ENCODE measurements at regions not wholly inside any gene's neighbourhood (a gene's known extent, or its start where the extent isn't known, plus 50 kb on each side); places are given as distances from the start of the nearest gene placed in this dataset.

DNA sequence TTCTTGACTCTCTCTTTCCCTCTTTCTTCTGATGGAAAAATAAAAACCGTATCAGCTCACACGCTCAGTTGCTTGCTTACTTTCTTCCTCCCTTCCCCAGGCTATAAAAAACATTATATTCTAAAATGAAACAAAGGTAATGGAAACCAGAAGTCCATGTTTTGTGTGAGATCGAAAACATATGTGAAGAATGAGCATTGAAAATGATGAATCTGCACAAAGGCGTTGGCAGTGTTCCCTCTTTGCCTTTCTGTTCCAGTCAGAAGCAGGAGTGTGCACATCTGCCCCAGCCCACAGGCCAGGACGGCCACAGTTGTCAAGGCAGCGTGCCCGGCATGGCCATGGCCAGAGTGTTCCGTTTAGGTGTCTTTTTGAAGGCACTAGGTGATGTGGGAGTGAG lies 185.3 kb upstream of the USP24 start:
- no peak overlapping the region for H3K4me3 ChIP-seq (ENCODE audit: low read length, poor library complexity, severe bottlenecking)
- no peak for TF ChIP-seq EZH2phosphoT487 (IDR thresholded peaks at IDR 0.05; ENCODE audit: borderline replicate concordance)
- TF ChIP-seq, protein P1, sequence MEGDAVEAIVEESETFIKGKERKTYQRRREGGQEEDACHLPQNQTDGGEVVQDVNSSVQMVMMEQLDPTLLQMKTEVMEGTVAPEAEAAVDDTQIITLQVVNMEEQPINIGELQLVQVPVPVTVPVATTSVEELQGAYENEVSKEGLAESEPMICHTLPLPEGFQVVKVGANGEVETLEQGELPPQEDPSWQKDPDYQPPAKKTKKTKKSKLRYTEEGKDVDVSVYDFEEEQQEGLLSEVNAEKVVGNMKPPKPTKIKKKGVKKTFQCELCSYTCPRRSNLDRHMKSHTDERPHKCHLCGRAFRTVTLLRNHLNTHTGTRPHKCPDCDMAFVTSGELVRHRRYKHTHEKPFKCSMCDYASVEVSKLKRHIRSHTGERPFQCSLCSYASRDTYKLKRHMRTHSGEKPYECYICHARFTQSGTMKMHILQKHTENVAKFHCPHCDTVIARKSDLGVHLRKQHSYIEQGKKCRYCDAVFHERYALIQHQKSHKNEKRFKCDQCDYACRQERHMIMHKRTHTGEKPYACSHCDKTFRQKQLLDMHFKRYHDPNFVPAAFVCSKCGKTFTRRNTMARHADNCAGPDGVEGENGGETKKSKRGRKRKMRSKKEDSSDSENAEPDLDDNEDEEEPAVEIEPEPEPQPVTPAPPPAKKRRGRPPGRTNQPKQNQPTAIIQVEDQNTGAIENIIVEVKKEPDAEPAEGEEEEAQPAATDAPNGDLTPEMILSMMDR (conservative IDR thresholded peaks at IDR 0.05; ENCODE audit: low read length): no peak
- no peaks in the 10 kb centered on the region for H3K9me3 ChIP-seq (ENCODE audit: insufficient read depth, low read depth, low read length)
- H4K20me1 ChIP-seq (ENCODE audit: insufficient read depth, low read length, poor library complexity, severe bottlenecking): no peaks in the 10 kb centered on the region
- no peaks in the 10 kb centered on the region for H3K9me2 ChIP-seq (replicated peaks; ENCODE audit: low read depth, low read length)
- H3K9ac ChIP-seq (ENCODE audit: low read depth, low read length, poor library complexity, severe bottlenecking): no peak overlapping the region
- no peaks in the 10 kb centered on the region for H3F3A ChIP-seq (ENCODE audit: low read depth)
- no peaks in the 10 kb centered on the region for H3K36me3 ChIP-seq (ENCODE audit: insufficient read depth, low read length)
- H2AFZ ChIP-seq (ENCODE audit: low read length): no peak overlapping the region
- H3K79me2 ChIP-seq (ENCODE audit: insufficient read depth, low read length): no peaks in the 10 kb centered on the region
- no peaks in the 10 kb centered on the region for H3K4me1 ChIP-seq (ENCODE audit: insufficient read depth, low read length, poor library complexity, severe bottlenecking)
- H3K4me2 ChIP-seq (ENCODE audit: low read depth, low read length, poor library complexity, severe bottlenecking): no peak overlapping the region
- no peaks in the 10 kb centered on the region for H3K27me3 ChIP-seq (ENCODE audit: insufficient read depth, low read length, poor library complexity, severe bottlenecking)

GRCh38 chr1:55399346-55399745 lies 184.2 kb upstream of the USP24 start:
- Histone ChIP-seq H3K27me3 (ENCODE audit: insufficient read depth, low read length, poor library complexity, severe bottlenecking) (no peaks in the 10 kb centered on the region), H3K9ac (ENCODE audit: low read depth, low read length, poor library complexity, severe bottlenecking) (no peak overlapping the region), H3K36me3 (ENCODE audit: insufficient read depth, low read length) (no peaks in the 10 kb centered on the region), H3K9me3 (ENCODE audit: insufficient read depth, low read depth, low read length) (no peaks in the 10 kb centered on the region), H3F3A (ENCODE audit: low read depth) (no peaks in the 10 kb centered on the region), H4K20me1 (ENCODE audit: insufficient read depth, low read length, poor library complexity, severe bottlenecking) (no peaks in the 10 kb centered on the region), H3K4me3 (ENCODE audit: low read length, poor library complexity, severe bottlenecking) (no peak overlapping the region), H2AFZ (ENCODE audit: low read length) (no peak overlapping the region), H3K79me2 (ENCODE audit: insufficient read depth, low read length) (no peaks in the 10 kb centered on the region), H3K9me2 (replicated peaks; ENCODE audit: low read depth, low read length) (no peaks in the 10 kb centered on the region), H3K4me1 (ENCODE audit: insufficient read depth, low read length, poor library complexity, severe bottlenecking) (no peaks in the 10 kb centered on the region), H3K4me2 (ENCODE audit: low read depth, low read length, poor library complexity, severe bottlenecking) (no peak overlapping the region)
- no peak for TF ChIP-seq EZH2phosphoT487 (IDR thresholded peaks at IDR 0.05; ENCODE audit: borderline replicate concordance)
- TF ChIP-seq, protein P1 (conservative IDR thresholded peaks at IDR 0.05; ENCODE audit: low read length): no peak

- no peak overlapping the region for H3K4me3 ChIP-seq (ENCODE audit: low read length, poor library complexity, severe bottlenecking)
- no peak overlapping the region for H3K9ac ChIP-seq (ENCODE audit: low read depth, low read length, poor library complexity, severe bottlenecking)
- no peaks in the 10 kb centered on the region for H3K9me2 ChIP-seq (replicated peaks; ENCODE audit: low read depth, low read length)
- TF ChIP-seq EZH2phosphoT487 (IDR thresholded peaks at IDR 0.05; ENCODE audit: borderline replicate concordance): no peak
- TF ChIP-seq, protein P1 (conservative IDR thresholded peaks at IDR 0.05; ENCODE audit: low read length): no peak
- H3K9me3 ChIP-seq (ENCODE audit: insufficient read depth, low read depth, low read length): no peaks in the 10 kb centered on the region
- H3K79me2 ChIP-seq (ENCODE audit: insufficient read depth, low read length): no peaks in the 10 kb centered on the region
- H3K27me3 ChIP-seq (ENCODE audit: insufficient read depth, low read length, poor library complexity, severe bottlenecking): no peaks in the 10 kb centered on the region
- H3F3A ChIP-seq (ENCODE audit: low read depth): no peaks in the 10 kb centered on the region
- no peaks in the 10 kb centered on the region for H3K4me1 ChIP-seq (ENCODE audit: insufficient read depth, low read length, poor library complexity, severe bottlenecking)
- no peaks in the 10 kb centered on the region for H3K36me3 ChIP-seq (ENCODE audit: insufficient read depth, low read length)
- no peaks in the 10 kb centered on the region for H4K20me1 ChIP-seq (ENCODE audit: insufficient read depth, low read length, poor library complexity, severe bottlenecking)
- H3K4me2 ChIP-seq (ENCODE audit: low read depth, low read length, poor library complexity, severe bottlenecking): no peak overlapping the region
- H2AFZ ChIP-seq (ENCODE audit: low read length): no peak overlapping the region
These were observed 181.3 kb upstream of the USP24 start for GRCh38 chr1:55396381-55396891.

Data from Loucy (cell line).